Adipocyte (in vitro differentiated cells): ENCODE measurements at regions not wholly inside any gene's neighbourhood (a gene's known extent, or its start where the extent isn't known, plus 50 kb on each side); places are given as distances from the start of the nearest gene placed in this dataset.
"Not testable (repeated sequence)": the region's sequence is repeated elsewhere in the genome, so short reads cannot be mapped to it uniquely, and the experiment has no call there.

Experiments
- DNase-seq: peaks from one replicate; pipeline ENCODE4 v3.0.0-alpha.2; 2015; ENCODE audit warnings: low read depth
- H3K27me3 ChIP-seq: replicated peaks from 2 replicates; pipeline ENCODE4 v1.7.0; 2013; ENCODE audit warnings: mild to moderate bottlenecking, low read length, moderate library complexity; ENCODE audit not compliant: control insufficient read depth, insufficient read depth
- H3K36me3 ChIP-seq: 2 replicates; pipeline ENCODE4 v1.7.0; 2013; ENCODE audit warnings: low read length, mild to moderate bottlenecking, moderate library complexity; ENCODE audit not compliant: control insufficient read depth, insufficient read depth, severe bottlenecking
- H3K4me1 ChIP-seq: 2 replicates; pipeline ENCODE4 v1.7.0; 2013; ENCODE audit warnings: mild to moderate bottlenecking, low read length, moderate library complexity; ENCODE audit not compliant: control insufficient read depth, insufficient read depth
- H3K4me3 ChIP-seq: 2 replicates; pipeline ENCODE4 v1.7.0; 2013; ENCODE audit warnings: mild to moderate bottlenecking, low read length, moderate library complexity
- H3K9ac ChIP-seq: 2 replicates; pipeline ENCODE4 v1.7.0; 2013; ENCODE audit warnings: mild to moderate bottlenecking, low read length, moderate library complexity
- H3K9me3 ChIP-seq: 2 replicates; pipeline ENCODE4 v1.7.0; 2013; ENCODE audit warnings: mild to moderate bottlenecking, low read length, moderate library complexity; ENCODE audit not compliant: control insufficient read depth

DNA sequence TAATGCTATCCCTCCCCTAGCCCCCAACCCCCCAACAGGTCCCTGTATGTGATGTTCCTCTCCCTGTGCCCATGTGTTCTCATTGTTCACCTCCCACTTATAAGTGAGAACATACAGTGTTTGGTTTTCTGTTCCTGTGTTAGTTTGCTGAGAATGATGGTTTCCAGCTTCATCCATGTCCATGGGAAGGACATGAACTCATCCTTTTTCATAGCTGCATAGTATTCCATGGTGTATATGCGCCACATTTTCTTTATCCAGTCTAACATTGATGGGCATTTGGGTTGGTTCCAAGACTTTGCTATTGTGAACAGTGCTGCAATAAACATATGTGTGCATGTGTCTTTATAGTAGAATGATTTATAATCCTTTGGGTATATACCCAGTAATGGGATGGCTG lies 162.3 kb downstream of the CCER1 start:
- H3K9ac ChIP-seq, H3K27me3 ChIP-seq, H3K9me3 ChIP-seq, H3K36me3 ChIP-seq, H3K4me3 ChIP-seq, H3K4me1 ChIP-seq, DNase-seq: not testable (repeated sequence)

DNA sequence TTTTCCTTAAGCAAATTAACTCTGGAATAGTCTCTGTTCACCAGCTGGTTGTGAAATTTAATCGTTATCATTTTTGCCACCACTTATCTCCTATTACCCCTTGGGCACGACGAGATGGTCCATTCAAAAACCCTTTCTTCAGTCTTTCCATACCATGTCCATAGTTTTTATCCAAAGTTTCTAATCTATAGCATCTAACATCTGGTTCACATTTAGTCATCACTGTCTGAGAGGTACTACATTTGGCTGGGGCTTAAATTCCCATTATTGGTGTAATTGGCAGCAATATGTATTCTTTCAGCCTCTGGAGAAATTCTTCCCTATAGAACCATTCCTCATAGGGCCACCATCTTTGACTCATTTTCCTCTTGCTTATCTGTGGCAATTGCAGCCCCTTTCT lies 163.5 kb downstream of the CCER1 start:
- no peak overlapping the region for H3K4me3 ChIP-seq
- H3K9ac ChIP-seq = no peak overlapping the region
- no peaks in the 10 kb centered on the region for H3K36me3 ChIP-seq
- H3K4me1 ChIP-seq = no peaks in the 10 kb centered on the region
- no peaks in the 10 kb centered on the region for H3K27me3 ChIP-seq
- no peaks in the 10 kb centered on the region for H3K9me3 ChIP-seq
- DNase-seq = no peak

DNA sequence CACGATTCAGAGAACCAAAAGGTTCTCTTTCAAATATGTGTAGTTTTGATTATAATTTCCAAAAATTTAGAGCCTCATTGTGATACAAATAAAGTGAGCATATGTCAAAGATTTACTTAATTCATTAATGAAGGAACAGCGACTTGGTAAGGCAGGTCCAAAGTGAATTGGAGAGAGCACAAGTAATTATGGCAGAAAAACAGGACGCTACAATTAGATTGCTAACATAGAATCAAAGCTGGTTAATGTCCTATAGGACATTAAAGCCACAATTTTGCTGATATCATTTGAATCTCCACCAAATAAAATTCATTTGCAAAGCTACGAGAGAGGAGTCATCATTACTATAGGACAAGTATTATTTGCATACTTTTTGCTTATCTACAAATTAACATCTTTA lies 164.2 kb downstream of the CCER1 start:
- H3K9ac ChIP-seq = no peak overlapping the region

GRCh38 chr12:90773491-90773890 lies 181.5 kb downstream of the CCER1 start:
- peak; percentile 43 for DNase-seq

More for the DNA sequence above, 164.2 kb downstream of the CCER1 start:
- Histone ChIP-seq H3K4me3 (no peak overlapping the region), H3K9me3 (no peaks in the 10 kb centered on the region), H3K27me3 (no peaks in the 10 kb centered on the region), H3K4me1 (no peaks in the 10 kb centered on the region), H3K36me3 (no peaks in the 10 kb centered on the region)
- no peak for DNase-seq

GRCh38 chr12:90770861-90771260 lies 184.1 kb downstream of the CCER1 start:
- Histone ChIP-seq H3K9me3 (no peaks in the 10 kb centered on the region), H3K27me3 (no peaks in the 10 kb centered on the region), H3K4me1 (no peaks in the 10 kb centered on the region), H3K36me3 (no peaks in the 10 kb centered on the region), H3K4me3 (no peak overlapping the region), H3K9ac (no peak overlapping the region)
- no peak for DNase-seq

More at GRCh38 chr12:90773491-90773890, 181.5 kb downstream of the CCER1 start:
- Histone ChIP-seq H3K36me3 (no peaks in the 10 kb centered on the region), H3K27me3 (no peaks in the 10 kb centered on the region), H3K4me3 (no peak overlapping the region), H3K9ac (no peak overlapping the region), H3K9me3 (no peaks in the 10 kb centered on the region), H3K4me1 (no peaks in the 10 kb centered on the region)

- Histone ChIP-seq H3K9me3 (peaks cover 7% of the 10 kb centered on the region), H3K9ac (no peak overlapping the region), H3K4me1 (no peaks in the 10 kb centered on the region), H3K36me3 (no peaks in the 10 kb centered on the region), H3K4me3 (no peak overlapping the region), H3K27me3 (no peaks in the 10 kb centered on the region)
- no peak for DNase-seq
Measured at GRCh38 chr12:90757957-90758356, 197.0 kb downstream of the CCER1 start.

DNA sequence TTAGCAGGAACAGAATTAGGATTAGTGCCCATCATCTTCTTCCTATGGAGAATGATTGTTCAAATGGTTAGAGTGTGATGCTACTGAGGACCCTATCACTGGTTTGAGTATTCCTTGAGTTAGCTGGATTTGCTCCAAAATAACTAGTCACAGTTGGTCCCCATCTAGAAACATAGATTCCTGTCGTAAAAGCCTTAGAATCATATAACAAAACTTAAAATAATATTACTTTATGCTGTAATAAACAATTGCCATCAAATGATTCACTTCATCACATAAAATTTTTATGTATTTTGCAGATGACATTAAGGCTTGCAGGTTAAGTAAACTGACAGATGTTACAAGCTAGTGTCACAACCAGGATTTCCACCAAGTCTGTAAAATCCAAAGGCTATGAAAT lies 209.8 kb downstream of the CCER1 start:
- DNase-seq = no peak
- Histone ChIP-seq H3K27me3 (no peaks in the 10 kb centered on the region), H3K4me3 (no peak overlapping the region)

GRCh38 chr12:90741611-90742010 lies 213.4 kb downstream of the CCER1 start:
- no peaks in the 10 kb centered on the region for H3K9me3 ChIP-seq
- no peak overlapping the region for H3K9ac ChIP-seq
- H3K4me3 ChIP-seq = no peak overlapping the region
- no peaks in the 10 kb centered on the region for H3K27me3 ChIP-seq
- peak; percentile 6 for DNase-seq
- no peaks in the 10 kb centered on the region for H3K4me1 ChIP-seq
- no peaks in the 10 kb centered on the region for H3K36me3 ChIP-seq

More for the DNA sequence above, 209.8 kb downstream of the CCER1 start:
- Histone ChIP-seq H3K36me3 (no peaks in the 10 kb centered on the region), H3K9ac (no peak overlapping the region), H3K9me3 (peaks cover under 1% of the 10 kb centered on the region), H3K4me1 (no peaks in the 10 kb centered on the region)

DNA sequence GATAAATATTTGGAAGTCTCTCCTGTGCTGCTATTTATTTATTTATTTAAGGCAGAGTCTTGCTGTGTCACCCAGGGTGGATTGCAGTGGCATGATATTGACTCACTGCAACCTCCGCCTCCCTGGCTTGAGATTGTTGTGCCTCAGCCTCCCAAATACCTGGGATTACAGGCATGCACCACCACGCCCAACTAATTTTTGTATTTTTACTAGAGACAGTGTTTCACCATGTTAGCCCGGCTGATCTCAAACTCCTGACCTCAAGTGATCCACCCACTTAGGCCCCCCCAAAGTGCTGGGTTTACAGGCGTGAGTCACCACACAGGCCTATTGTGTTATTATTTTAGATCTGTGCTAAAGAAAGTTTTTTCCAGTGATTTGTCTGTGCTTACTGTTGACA lies 225.2 kb downstream of the CCER1 start:
- no peaks in the 10 kb centered on the region for H3K36me3 ChIP-seq
- DNase-seq = peak; percentile 20
- H3K9me3 ChIP-seq = no peaks in the 10 kb centered on the region
- H3K4me1 ChIP-seq = peaks cover 6% of the 10 kb centered on the region
- no peak overlapping the region for H3K4me3 ChIP-seq
- no peaks in the 10 kb centered on the region for H3K27me3 ChIP-seq
- no peak overlapping the region for H3K9ac ChIP-seq

- H3K4me3 ChIP-seq = no peak overlapping the region
- H3K27me3 ChIP-seq = no peaks in the 10 kb centered on the region
- peak; percentile 45 for DNase-seq
- no peaks in the 10 kb centered on the region for H3K36me3 ChIP-seq
- H3K4me1 ChIP-seq = peaks cover 8% of the 10 kb centered on the region
- no peak overlapping the region for H3K9ac ChIP-seq
- H3K9me3 ChIP-seq = no peaks in the 10 kb centered on the region
Measured at GRCh38 chr12:90712671-90713070, 242.3 kb downstream of the CCER1 start.

- no peaks in the 10 kb centered on the region for H3K36me3 ChIP-seq
Measured at GRCh38 chr12:90710711-90711110, 244.3 kb downstream of the CCER1 start.

DNA sequence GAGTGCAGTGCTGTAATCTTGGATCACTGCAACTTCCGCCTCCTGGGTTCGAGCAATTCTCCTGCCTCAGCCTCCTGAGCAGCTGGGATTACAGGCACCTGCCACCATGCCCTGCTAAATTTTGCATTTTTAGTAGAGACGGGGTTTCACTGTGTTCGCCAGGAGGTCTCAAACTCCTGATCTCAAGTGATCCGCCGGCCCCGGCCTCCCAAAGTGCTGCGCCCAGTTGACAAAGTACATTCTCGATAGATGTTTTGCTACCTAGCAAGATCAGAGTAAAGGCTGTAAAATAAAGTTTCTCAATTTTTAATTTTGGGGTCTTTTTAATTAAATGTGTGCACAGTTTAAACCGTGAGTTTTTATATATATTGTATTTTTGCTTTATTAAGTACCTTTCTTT lies 248.9 kb downstream of the CCER1 start:
- Histone ChIP-seq H3K4me3 (no peak overlapping the region), H3K4me1 (no peaks in the 10 kb centered on the region)
- no peak for DNase-seq

More at GRCh38 chr12:90710711-90711110, 244.3 kb downstream of the CCER1 start:
- H3K9me3 ChIP-seq = no peaks in the 10 kb centered on the region
- H3K9ac ChIP-seq = no peak overlapping the region
- no peak overlapping the region for H3K4me3 ChIP-seq
- peaks cover 8% of the 10 kb centered on the region for H3K4me1 ChIP-seq
- H3K27me3 ChIP-seq = no peaks in the 10 kb centered on the region
- DNase-seq = no peak

More for the DNA sequence above, 248.9 kb downstream of the CCER1 start:
- no peaks in the 10 kb centered on the region for H3K27me3 ChIP-seq
- H3K9ac ChIP-seq = no peak overlapping the region
- no peaks in the 10 kb centered on the region for H3K36me3 ChIP-seq
- no peaks in the 10 kb centered on the region for H3K9me3 ChIP-seq
